Gastroesophageal sphincter (tissue), 4 donors: ENCODE measurements at regions not wholly inside any gene's neighbourhood (a gene's known extent, or its start where the extent isn't known, plus 50 kb on each side); places are given as distances from the start of the nearest gene placed in this dataset.

ENCODE experiments used
- ATAC-seq: fragments of 150-250 bp; one replicate; pipeline ENCODE4 v1.9.1; 2016; ENCODE audit warnings: mild to moderate bottlenecking, moderate library complexity
- H3K27ac ChIP-seq, 4 donors: fragments of 200-600 bp; sonication (generic) in 3 of 4; 1 replicate in 3 of 4; 2 replicates in 1 of 4; pipeline ENCODE4 v1.5.1; 2016 to 2019
- H3K27me3 ChIP-seq: fragments of 200-600 bp; sonication (generic); one replicate; pipeline ENCODE4 v1.5.1; 2019
- H3K36me3 ChIP-seq, 2 donors: fragments of 200-600 bp; sonication (generic); one replicate each; pipeline ENCODE4 v1.5.1; 2019; ENCODE audit warnings: control low read depth in 1 of 2
- H3K4me1 ChIP-seq, 3 donors: fragments of 200-600 bp; sonication (generic); 1 replicate in 2 of 3; 2 replicates in 1 of 3; pipeline ENCODE4 v1.5.1; 2016 to 2019; ENCODE audit warnings: control low read depth in 2 of 3
- H3K4me3 ChIP-seq, 2 donors: fragments of 200-600 bp; sonication (generic); one replicate each; pipeline ENCODE4 v1.5.1; 2019; ENCODE audit warnings: mild to moderate bottlenecking in 1 of 2, moderate library complexity in 1 of 2
- H3K9me3 ChIP-seq, 3 donors: fragments of 200-600 bp; sonication (generic); one replicate each; pipeline ENCODE4 v1.5.1; 2017 to 2019; ENCODE audit warnings: control low read depth in 2 of 3
- EP300 ChIP-seq: sonication (generic); formaldehyde crosslinking; IDR thresholded peaks from one replicate; pipeline ENCODE4 v1.6.1; 2017; ENCODE audit warnings: antibody characterized with exemption, mild to moderate bottlenecking
- POLR2A ChIP-seq, 2 donors: fragments of 450-650 bp; IDR thresholded peaks; one replicate each; pipeline ENCODE4 v1.6.1; 2017; ENCODE audit warnings: antibody characterized with exemption in 2 of 2, mild to moderate bottlenecking in 2 of 2, moderate library complexity in 1 of 2
- POLR2AphosphoS5 ChIP-seq: sonication (generic); formaldehyde crosslinking; IDR thresholded peaks from one replicate; pipeline ENCODE4 v1.6.1; 2017; ENCODE audit warnings: antibody characterized with exemption
- WGBS, 2 donors: methylation state at CpG; one replicate each; pipeline ENCODE4 v1.1.5; 2018; ENCODE audit warnings: low coverage in 1 of 2; 5-methylcytosine and 5-hydroxymethylcytosine counted together
- TF ChIP-seq, protein P1 (sequence below), 4 experiments: fragments of 200-600 bp in 2 of 4; fragments of 450-650 bp in 2 of 4; sonication (generic) in 1 of 4; IDR thresholded peaks; one replicate each; pipeline ENCODE4 v1.5.1; 2017 to 2019; ENCODE audit warnings: antibody characterized with exemption in 4 of 4, mild to moderate bottlenecking in 2 of 4, moderate library complexity in 2 of 4

DNA sequence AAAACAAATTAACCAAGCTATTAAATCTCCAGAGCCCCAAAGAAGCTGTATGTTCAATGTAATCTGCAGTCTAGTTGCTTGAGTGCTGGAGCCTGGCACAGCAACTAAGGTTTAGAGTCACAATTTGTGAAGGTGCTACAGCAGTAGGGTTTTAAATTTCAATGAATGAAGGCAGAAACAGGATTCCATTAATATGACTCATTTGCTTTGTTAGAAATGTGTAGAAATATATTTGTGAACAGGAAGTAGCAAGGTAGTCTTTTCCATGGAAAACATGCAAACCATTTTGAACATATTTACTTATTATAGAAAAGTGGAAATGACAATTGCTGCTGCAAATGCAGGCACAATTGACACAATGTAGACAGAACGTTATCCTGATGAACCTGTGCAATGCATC is 149.0 kb upstream of the STEAP4 start:
- 64 to 75% methylated on average over 1 of the region's 1 CpG for WGBS, 2 donors
- no peaks in the 10 kb centered on the region for H3K27me3 ChIP-seq
- H3K36me3 ChIP-seq, result no peaks in the 10 kb centered on the region
- no peaks in the 10 kb centered on the region for H3K4me1 ChIP-seq
- H3K27ac ChIP-seq, result no peak overlapping the region
- ATAC-seq, result no peak
- TF ChIP-seq, protein P1, sequence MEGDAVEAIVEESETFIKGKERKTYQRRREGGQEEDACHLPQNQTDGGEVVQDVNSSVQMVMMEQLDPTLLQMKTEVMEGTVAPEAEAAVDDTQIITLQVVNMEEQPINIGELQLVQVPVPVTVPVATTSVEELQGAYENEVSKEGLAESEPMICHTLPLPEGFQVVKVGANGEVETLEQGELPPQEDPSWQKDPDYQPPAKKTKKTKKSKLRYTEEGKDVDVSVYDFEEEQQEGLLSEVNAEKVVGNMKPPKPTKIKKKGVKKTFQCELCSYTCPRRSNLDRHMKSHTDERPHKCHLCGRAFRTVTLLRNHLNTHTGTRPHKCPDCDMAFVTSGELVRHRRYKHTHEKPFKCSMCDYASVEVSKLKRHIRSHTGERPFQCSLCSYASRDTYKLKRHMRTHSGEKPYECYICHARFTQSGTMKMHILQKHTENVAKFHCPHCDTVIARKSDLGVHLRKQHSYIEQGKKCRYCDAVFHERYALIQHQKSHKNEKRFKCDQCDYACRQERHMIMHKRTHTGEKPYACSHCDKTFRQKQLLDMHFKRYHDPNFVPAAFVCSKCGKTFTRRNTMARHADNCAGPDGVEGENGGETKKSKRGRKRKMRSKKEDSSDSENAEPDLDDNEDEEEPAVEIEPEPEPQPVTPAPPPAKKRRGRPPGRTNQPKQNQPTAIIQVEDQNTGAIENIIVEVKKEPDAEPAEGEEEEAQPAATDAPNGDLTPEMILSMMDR (IDR thresholded peaks at IDR 0.05), result no peak
- TF ChIP-seq POLR2A (IDR thresholded peaks at IDR 0.05) (no peak), EP300 (no peak), POLR2AphosphoS5 (no peak)
- H3K4me3 ChIP-seq, result no peak overlapping the region
- H3K9me3 ChIP-seq, result no peaks in the 10 kb centered on the region

DNA sequence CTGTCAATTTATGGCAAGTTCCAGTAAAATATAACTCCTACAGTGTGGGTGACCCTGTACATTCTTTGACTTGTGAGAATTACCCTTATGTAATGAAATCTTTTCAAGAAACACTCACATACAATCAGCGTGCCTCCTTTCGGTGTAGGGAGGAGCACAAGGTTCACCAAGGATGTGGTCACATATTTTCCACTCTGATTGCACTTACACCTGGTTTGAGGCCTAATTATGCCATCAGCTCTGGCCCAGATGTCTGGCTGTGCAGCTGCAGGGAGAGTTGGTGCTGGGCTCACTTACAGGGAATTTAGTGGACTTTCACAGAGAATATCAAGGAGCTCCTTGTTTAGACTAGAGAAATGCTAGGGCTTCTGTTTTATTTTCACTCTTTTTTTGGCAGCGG is 146.0 kb upstream of the STEAP4 start:
- Histone ChIP-seq H3K4me3 (no peak overlapping the region), H3K36me3 (no peaks in the 10 kb centered on the region), H3K27ac (no peak overlapping the region), H3K9me3 (no peaks in the 10 kb centered on the region), H3K4me1 (no peaks in the 10 kb centered on the region), H3K27me3 (no peaks in the 10 kb centered on the region)
- WGBS, 2 donors, result 73 to 83% methylated on average over 3 of the region's 3 CpGs
- no peak for ATAC-seq
- TF ChIP-seq POLR2AphosphoS5 (no peak), EP300 (no peak), POLR2A (IDR thresholded peaks at IDR 0.05) (no peak)
- TF ChIP-seq, protein P1 (IDR thresholded peaks at IDR 0.05), result no peak

DNA sequence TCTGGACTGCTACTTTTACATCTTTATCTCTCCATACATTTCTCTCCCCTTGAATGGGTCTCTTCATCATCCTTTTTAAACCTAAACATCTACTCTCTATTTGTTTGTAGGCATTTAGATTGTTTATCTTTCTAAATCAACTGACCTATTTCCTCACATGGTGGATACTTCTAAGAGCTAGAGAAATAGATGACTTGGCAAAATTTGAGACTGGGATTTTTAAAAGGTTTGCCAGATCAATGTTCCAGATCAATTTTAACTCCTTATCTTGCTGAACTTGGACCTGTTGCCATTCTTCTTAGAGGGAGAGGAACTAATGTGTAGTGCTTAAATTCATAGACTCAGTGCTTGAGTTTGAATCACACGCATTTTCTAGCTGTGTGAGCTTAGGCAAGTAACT is 144.2 kb upstream of the STEAP4 start:
- no peak overlapping the region for H3K27ac ChIP-seq
- ATAC-seq, result no peak
- no peaks in the 10 kb centered on the region for H3K36me3 ChIP-seq
- WGBS, 2 donors, result 78 to 100% methylated on average over 1 of the region's 1 CpG
- TF ChIP-seq POLR2A (IDR thresholded peaks at IDR 0.05) (no peak), POLR2AphosphoS5 (no peak), EP300 (no peak)
- TF ChIP-seq, protein P1 (IDR thresholded peaks at IDR 0.05), result no peak
- H3K9me3 ChIP-seq, result no peaks in the 10 kb centered on the region
- no peaks in the 10 kb centered on the region for H3K27me3 ChIP-seq
- H3K4me3 ChIP-seq, result no peak overlapping the region
- H3K4me1 ChIP-seq, result no peaks in the 10 kb centered on the region

DNA sequence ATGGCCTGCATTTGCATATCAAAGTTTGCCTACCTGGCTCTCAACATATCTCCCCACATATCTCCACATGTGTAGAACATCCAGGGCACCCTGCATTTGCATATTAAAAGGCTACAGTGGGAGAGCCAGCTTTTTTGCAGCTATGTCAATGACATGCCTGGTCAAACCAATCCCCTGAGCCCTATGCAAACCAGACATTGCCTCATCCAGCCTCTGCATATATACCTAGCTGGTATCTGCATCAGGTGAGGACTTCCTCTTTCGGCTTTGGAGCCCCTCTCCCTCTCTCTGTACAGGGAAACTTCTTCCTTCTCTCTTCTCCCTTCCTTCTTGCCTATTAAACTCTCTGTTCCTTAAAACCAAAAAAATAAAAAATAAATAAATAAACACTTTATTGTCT is 142.7 kb upstream of the STEAP4 start:
- no peaks in the 10 kb centered on the region for H3K36me3 ChIP-seq
- no peak for TF ChIP-seq POLR2A (IDR thresholded peaks at IDR 0.05)
- TF ChIP-seq POLR2AphosphoS5, result no peak
- TF ChIP-seq, protein P1 (IDR thresholded peaks at IDR 0.05), result no peak
- no peak for TF ChIP-seq EP300
- no peak overlapping the region for H3K27ac ChIP-seq
- H3K4me3 ChIP-seq, result no peak overlapping the region
- WGBS, 2 donors, result 80% methylated on average over 1 of the region's 1 CpG; no CpG with 5 or more reads in 1 of the 2 donors
- no peak for ATAC-seq
- no peaks in the 10 kb centered on the region for H3K9me3 ChIP-seq
- H3K27me3 ChIP-seq, result no peaks in the 10 kb centered on the region
- H3K4me1 ChIP-seq, result no peaks in the 10 kb centered on the region

DNA sequence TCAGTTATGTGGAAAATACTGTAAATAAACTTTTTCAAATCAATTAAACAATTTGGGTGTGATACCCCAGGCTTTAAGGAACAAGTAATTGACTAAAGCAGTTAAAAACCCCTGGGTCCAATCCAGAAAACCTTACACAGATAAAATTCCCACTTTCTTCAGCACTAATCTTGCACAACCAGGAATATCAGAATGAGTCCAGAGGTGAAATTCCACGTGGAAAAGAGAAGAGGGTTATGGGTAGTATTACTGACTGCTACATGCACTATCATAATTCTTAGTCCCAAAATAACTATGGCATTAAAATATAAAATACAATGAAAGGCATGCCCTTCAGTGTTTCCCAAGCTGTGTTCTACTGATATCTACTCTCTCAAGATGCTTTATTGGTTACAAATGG is 135.7 kb upstream of the STEAP4 start:
- 26 to 50% methylated on average over 1 of the region's 1 CpG for WGBS, 2 donors
- H3K27ac ChIP-seq, result no peak overlapping the region
- no peak for ATAC-seq
- H3K9me3 ChIP-seq, result no peaks in the 10 kb centered on the region
- H3K36me3 ChIP-seq, result no peaks in the 10 kb centered on the region
- no peaks in the 10 kb centered on the region for H3K27me3 ChIP-seq
- H3K4me1 ChIP-seq, result no peaks in the 10 kb centered on the region
- TF ChIP-seq EP300 (no peak), POLR2AphosphoS5 (no peak), POLR2A (IDR thresholded peaks at IDR 0.05) (no peak)
- TF ChIP-seq, protein P1 (IDR thresholded peaks at IDR 0.05), result no peak
- H3K4me3 ChIP-seq, result no peak overlapping the region
